ENCODE measurements at regions not wholly inside any gene's neighbourhood (a gene's known extent, or its start where the extent isn't known, plus 50 kb on each side); places are given as distances from the start of the nearest gene placed in this dataset.

GRCh38 chr16:22674832-22675191 is 139.2 kb upstream of the HS3ST2 start:
- peaks cover 4% of the 10 kb centered on the region; the same call in 1 of the 2 replicates for H4K20me1 ChIP-seq (ENCODE audit: insufficient read depth)
- no peak overlapping the region for H3K9ac ChIP-seq
- H3K9me3 ChIP-seq = no peaks in the 10 kb centered on the region
- no peaks in the 10 kb centered on the region for H3K36me3 ChIP-seq (replicated peaks in 1 of 2; ENCODE audit: control insufficient read depth in 1 of 2, insufficient read depth in 2 of 2, low read length in 1 of 2)
- no peak for TF ChIP-seq ZBTB33 (IDR thresholded peaks at IDR 0.05; ENCODE audit: borderline replicate concordance, low read depth)
- no peak for TF ChIP-seq TEAD4 (IDR thresholded peaks at IDR 0.05; ENCODE audit: borderline replicate concordance, insufficient read depth)
- TF ChIP-seq SMC3 (IDR thresholded peaks at IDR 0.05; ENCODE audit: low read depth, low read length) = no peak
- no peak for TF ChIP-seq FOXJ3 (CRISPR knock-in tag; IDR thresholded peaks at IDR 0.05)
- no peak for TF ChIP-seq EZH2phosphoT487 (IDR thresholded peaks at IDR 0.05; ENCODE audit: borderline replicate concordance, low read depth)
- TF ChIP-seq GATA2 (CRISPR knock-in tag; IDR thresholded peaks at IDR 0.05) = no peak
- TF ChIP-seq YY1 (IDR thresholded peaks at IDR 0.05; ENCODE audit: low read depth) = no peak
- no peak for TF ChIP-seq USF1 (IDR thresholded peaks at IDR 0.05; ENCODE audit: borderline replicate concordance, low read depth)
- TF ChIP-seq, protein P1, sequence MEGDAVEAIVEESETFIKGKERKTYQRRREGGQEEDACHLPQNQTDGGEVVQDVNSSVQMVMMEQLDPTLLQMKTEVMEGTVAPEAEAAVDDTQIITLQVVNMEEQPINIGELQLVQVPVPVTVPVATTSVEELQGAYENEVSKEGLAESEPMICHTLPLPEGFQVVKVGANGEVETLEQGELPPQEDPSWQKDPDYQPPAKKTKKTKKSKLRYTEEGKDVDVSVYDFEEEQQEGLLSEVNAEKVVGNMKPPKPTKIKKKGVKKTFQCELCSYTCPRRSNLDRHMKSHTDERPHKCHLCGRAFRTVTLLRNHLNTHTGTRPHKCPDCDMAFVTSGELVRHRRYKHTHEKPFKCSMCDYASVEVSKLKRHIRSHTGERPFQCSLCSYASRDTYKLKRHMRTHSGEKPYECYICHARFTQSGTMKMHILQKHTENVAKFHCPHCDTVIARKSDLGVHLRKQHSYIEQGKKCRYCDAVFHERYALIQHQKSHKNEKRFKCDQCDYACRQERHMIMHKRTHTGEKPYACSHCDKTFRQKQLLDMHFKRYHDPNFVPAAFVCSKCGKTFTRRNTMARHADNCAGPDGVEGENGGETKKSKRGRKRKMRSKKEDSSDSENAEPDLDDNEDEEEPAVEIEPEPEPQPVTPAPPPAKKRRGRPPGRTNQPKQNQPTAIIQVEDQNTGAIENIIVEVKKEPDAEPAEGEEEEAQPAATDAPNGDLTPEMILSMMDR (IDR thresholded peaks at IDR 0.05) = no peak
- TF ChIP-seq TCF12 (IDR thresholded peaks at IDR 0.05) = no peak
- no peak for TF ChIP-seq SIN3A (IDR thresholded peaks at IDR 0.05; ENCODE audit: borderline replicate concordance, low read depth, low read length)
- no peak for TF ChIP-seq TAF1 (IDR thresholded peaks at IDR 0.05; ENCODE audit: borderline replicate concordance, low read depth, low read length)
- no peak for TF ChIP-seq CHD2 (IDR thresholded peaks at IDR 0.05; ENCODE audit: low read length, partially characterized antibody)
- TF ChIP-seq GABPA (IDR thresholded peaks at IDR 0.05; ENCODE audit: low read depth) = no peak
- TF ChIP-seq, protein P2, sequence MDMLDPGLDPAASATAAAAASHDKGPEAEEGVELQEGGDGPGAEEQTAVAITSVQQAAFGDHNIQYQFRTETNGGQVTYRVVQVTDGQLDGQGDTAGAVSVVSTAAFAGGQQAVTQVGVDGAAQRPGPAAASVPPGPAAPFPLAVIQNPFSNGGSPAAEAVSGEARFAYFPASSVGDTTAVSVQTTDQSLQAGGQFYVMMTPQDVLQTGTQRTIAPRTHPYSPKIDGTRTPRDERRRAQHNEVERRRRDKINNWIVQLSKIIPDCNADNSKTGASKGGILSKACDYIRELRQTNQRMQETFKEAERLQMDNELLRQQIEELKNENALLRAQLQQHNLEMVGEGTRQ (IDR thresholded peaks at IDR 0.05; ENCODE audit: borderline replicate concordance, low read depth, low read length) = no peak
- TF ChIP-seq MEF2A (IDR thresholded peaks at IDR 0.05; ENCODE audit: borderline replicate concordance, low read depth) = no peak
- no peak for TF ChIP-seq JUND (IDR thresholded peaks at IDR 0.05)
- TF ChIP-seq IRF3 (IDR thresholded peaks at IDR 0.05; ENCODE audit: low read depth, low read length) = no peak
- no peak for TF ChIP-seq POLR2AphosphoS5 (IDR thresholded peaks at IDR 0.05; ENCODE audit: low read depth, low read length)
- no peak for TF ChIP-seq NRF1 (IDR thresholded peaks at IDR 0.05; ENCODE audit: low read depth, low read length)
- no peaks in the 10 kb centered on the region for H3F3A ChIP-seq (replicated peaks; ENCODE audit: insufficient read depth)
- no peaks in the 10 kb centered on the region for H3K79me2 ChIP-seq (ENCODE audit: insufficient read depth)
- H3K27ac ChIP-seq (ENCODE audit: low read depth in 2 of 2, low read length in 1 of 2) = no peak overlapping the region
- POLR2A ChIA-PET = no interaction called here
- H3K9me2 ChIP-seq = no peaks in the 10 kb centered on the region
- CTCF ChIA-PET = no interaction called here
- H3K4me2 ChIP-seq = no peak overlapping the region
- 34% methylated on average over 3 of the region's 3 CpGs for WGBS (ENCODE audit: low lambda C conversion rate)
- H3K27me3 ChIP-seq (ENCODE audit: insufficient read depth) = peaks cover 10% of the 10 kb centered on the region; the same call in 1 of the 2 replicates
- no peak overlapping the region for H2AFZ ChIP-seq (ENCODE audit: low read depth)
- no peak for DNase-seq
- no peak overlapping the region for H3K4me3 ChIP-seq (ENCODE audit: low read depth in 2 of 2, low read length in 1 of 2)
- no peaks in the 10 kb centered on the region; a peak in 1 of 4 replicates for H3K4me1 ChIP-seq (ENCODE audit: control insufficient read depth in 1 of 2, insufficient read depth in 2 of 2, low read depth in 1 of 2, low read length in 1 of 2)

All from SK-N-SH (cell line).